ENCODE measurements at regions not wholly inside any gene's neighbourhood (a gene's known extent, or its start where the extent isn't known, plus 50 kb on each side); places are given as distances from the start of the nearest gene placed in this dataset.
A peak's percentile ranks its signal among the peaks of the same experiment; 100 is the strongest.

DNA sequence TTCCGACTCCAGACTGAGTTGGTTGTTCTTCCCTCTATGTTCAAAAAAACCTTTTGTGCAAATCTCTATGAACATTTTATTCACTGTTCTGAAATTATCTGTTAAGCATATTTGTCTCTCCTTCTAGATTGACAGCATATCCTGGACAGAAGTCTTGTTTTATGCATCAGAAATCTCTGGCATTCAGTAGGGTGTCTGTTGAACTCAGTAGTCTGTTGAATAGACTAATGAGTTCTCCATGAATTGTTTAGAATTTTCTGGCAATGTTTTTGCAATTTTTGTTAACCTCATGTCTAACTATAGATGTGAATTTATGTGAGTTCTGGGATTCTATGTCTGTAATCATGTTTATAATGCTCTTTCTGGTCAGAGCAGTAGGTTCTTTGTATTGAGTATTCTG is 222.5 kb upstream of the KCNMB2 start:
- no peak for DNase-seq (ENCODE audit: insufficient read length)
- FAIRE-seq, result no peak
- no peak for TF ChIP-seq POLR2AphosphoS5 (IDR thresholded peaks at IDR 0.05; ENCODE audit: low read depth, low read length)
- TF ChIP-seq TAF1 (IDR thresholded peaks at IDR 0.05; ENCODE audit: borderline replicate concordance, low read depth, low read length), result no peak
- TF ChIP-seq POLR2A (IDR thresholded peaks at IDR 0.05; ENCODE audit: low read depth, low read length), result no peak

DNA sequence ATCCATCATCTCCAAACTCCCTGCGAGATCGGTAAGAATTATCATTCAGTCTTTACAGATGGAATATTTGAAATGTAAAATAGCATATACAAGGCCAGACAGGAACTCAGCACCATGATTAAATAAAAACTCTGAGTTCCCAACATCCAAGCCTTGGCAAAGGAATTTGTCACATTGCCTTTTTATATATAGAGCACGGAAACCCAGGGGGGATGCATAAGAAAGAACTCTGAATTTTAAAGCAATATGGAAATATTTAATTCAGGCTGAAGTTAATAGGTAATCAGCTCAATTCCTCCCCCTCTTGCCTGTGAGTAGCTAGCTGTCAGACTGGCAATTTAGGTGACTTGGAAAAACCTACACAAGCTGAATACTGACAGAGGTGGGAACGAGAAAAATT is 217.9 kb upstream of the KCNMB2 start:
- no peak for TF ChIP-seq POLR2A (IDR thresholded peaks at IDR 0.05; ENCODE audit: low read depth, low read length)
- TF ChIP-seq POLR2AphosphoS5 (IDR thresholded peaks at IDR 0.05; ENCODE audit: low read depth, low read length), result no peak
- no peak for TF ChIP-seq TAF1 (IDR thresholded peaks at IDR 0.05; ENCODE audit: borderline replicate concordance, low read depth, low read length)
- DNase-seq (ENCODE audit: insufficient read length) (no peak), FAIRE-seq (no peak)

DNA sequence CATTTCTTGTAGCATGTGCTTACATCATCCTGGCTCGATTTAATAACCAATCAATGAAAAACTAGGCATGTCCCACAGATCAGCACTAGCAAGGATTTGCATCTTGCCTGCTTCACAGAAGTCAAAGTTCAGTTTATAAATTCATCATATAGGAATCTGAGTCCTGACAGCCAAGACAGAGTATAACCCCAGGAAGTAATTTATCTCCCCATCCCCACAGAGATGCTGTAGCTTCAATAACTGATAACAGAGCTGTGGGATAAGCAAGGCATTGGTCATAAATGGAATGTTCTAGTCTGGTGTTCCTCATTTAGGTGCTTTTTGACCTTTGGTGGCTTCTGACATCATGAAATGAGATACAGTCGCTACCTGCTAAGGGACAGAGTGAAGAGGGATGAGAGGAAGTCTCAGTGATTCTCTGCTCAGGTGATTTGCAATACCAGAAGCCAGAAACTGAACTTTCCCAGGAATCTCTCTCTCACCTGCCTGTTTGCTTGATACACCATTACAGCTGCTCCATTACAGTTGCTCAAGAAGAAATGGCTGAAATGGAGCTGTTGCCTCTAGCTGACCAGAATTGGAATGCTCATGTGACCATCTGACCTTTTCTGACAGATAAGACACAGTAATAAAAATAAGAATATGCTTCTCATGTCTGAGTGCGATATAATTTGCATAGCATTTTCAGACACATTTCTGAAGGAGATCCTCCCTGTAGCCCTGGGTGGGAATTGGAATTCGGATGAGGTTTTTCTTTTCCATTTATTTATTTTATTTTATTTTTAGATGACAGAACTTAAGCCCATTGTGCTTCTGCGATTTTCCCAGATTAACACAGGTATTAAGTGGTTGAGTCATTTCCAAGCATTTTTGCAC is 217.1 kb upstream of the KCNMB2 start:
- no peak for DNase-seq (ENCODE audit: insufficient read length)
- TF ChIP-seq TAF1 (IDR thresholded peaks at IDR 0.05; ENCODE audit: borderline replicate concordance, low read depth, low read length), result no peak
- no peak for TF ChIP-seq POLR2A (IDR thresholded peaks at IDR 0.05; ENCODE audit: low read depth, low read length)
- TF ChIP-seq POLR2AphosphoS5 (IDR thresholded peaks at IDR 0.05; ENCODE audit: low read depth, low read length), result no peak
- no peak for FAIRE-seq

DNA sequence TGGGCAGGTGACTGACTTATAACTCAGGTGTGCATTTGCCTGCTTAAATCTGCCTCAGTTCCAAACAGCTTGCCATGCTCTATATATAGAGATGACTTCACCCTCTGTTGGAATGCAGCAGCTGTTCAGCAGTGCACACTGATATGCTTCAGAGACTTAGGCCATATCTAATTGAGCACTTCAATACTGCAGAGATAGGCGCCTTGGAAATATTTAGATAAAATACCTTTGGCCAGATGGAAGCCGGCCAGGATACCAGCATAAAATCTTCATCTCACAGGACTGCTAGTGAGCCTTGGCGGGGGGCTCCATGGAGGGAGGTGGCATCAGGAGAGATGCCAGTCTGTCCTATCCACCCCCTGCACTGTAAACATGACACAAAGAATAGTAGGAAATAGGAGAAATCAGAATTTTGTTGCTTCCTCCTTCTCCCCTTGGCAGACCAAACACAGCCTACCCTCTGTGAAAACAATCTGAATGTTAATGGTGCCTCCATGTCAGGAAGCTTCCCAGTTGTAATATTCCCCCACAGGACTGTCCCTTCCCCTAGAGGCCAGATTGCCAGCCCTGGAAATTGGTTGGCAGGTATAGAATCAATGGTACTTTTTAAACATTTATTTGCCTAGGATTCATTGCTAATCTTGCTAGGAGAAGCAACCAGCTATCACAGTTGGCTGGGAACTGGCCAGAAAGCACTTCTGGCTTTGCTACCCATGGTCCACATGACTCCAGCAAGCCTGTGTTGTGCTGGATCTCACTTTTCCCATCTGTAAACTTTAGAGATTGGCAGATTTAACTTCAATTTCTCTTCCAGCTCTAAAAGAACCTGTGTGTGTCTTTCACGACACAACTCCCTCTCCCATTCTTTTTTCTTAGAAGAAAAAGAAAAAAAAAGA is 215.5 kb upstream of the KCNMB2 start:
- DNase-seq (ENCODE audit: insufficient read length) (no peak), FAIRE-seq (no peak)
- no peak for TF ChIP-seq POLR2A (IDR thresholded peaks at IDR 0.05; ENCODE audit: low read depth, low read length)
- no peak for TF ChIP-seq POLR2AphosphoS5 (IDR thresholded peaks at IDR 0.05; ENCODE audit: low read depth, low read length)
- no peak for TF ChIP-seq TAF1 (IDR thresholded peaks at IDR 0.05; ENCODE audit: borderline replicate concordance, low read depth, low read length)

DNA sequence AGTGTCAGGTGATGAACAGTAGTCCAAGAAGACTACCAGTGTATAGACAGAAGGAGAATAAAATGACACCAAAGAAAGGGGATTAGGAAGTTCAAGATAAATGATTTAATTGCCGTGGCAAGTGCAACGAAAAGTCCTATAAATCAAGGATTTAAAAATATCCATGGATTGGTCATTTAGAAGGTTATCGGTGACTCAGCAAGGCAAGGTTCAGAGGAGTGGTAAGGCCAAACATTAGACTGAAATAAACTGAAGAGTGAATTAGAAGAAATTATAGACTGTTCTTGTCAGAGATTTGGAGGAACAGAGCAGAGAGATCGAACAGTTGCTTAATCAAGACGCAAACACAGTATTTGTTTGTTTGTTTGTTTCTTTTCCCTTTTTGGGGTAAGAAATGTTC is 211.9 kb upstream of the KCNMB2 start:
- no peak for DNase-seq (ENCODE audit: insufficient read length)
- TF ChIP-seq POLR2A (IDR thresholded peaks at IDR 0.05; ENCODE audit: low read depth, low read length) (no peak), TAF1 (IDR thresholded peaks at IDR 0.05; ENCODE audit: borderline replicate concordance, low read depth, low read length) (no peak), POLR2AphosphoS5 (IDR thresholded peaks at IDR 0.05; ENCODE audit: low read depth, low read length) (no peak)
- no peak for FAIRE-seq

DNA sequence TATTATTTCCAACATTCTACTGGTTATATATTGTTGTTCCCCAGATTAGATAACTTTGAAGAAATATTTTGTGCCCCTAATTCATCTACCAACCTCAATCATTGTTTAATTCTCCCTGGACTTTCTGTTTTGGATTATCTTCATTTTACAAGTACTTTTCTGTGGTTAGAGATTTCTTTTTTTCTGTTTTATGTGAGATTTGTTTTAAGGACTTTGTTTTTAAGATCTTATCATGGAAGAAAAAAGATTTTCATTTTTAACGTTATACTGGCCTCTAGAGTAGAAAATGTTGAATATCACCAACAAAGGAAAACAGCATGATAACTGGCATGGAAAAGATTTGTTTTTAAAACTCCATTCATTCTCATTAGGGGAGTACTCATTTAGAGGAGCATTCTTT is 210.9 kb upstream of the KCNMB2 start:
- FAIRE-seq, result no peak

DNA sequence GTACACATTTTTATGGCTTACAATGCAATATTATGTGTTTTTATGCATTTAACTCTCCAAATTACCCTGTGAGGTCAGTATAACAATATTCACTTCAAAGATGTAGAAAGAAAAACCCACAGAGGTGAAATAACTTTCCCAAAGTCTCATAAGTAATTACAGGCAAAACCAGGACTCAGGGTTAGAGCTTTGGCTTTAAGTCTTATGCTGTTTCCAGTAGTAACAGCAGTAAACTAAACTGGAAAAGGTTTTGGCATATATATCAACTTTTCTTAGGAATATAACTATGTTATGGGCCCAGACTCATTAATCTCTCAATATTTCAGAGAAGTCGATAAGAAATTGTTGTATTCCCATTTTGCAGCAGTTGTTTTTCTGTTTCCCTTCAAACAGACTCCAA is 206.3 kb upstream of the KCNMB2 start:
- FAIRE-seq, result no peak
- DNase-seq (ENCODE audit: insufficient read length), result no peak
- no peak for TF ChIP-seq POLR2A (IDR thresholded peaks at IDR 0.05; ENCODE audit: low read depth, low read length)
- TF ChIP-seq TAF1 (IDR thresholded peaks at IDR 0.05; ENCODE audit: borderline replicate concordance, low read depth, low read length), result no peak

More for the DNA sequence above, 210.9 kb upstream of the KCNMB2 start:
- no peak for DNase-seq (ENCODE audit: insufficient read length)
- TF ChIP-seq POLR2AphosphoS5 (IDR thresholded peaks at IDR 0.05; ENCODE audit: low read depth, low read length) (no peak), TAF1 (IDR thresholded peaks at IDR 0.05; ENCODE audit: borderline replicate concordance, low read depth, low read length) (no peak), POLR2A (IDR thresholded peaks at IDR 0.05; ENCODE audit: low read depth, low read length) (no peak)

DNA sequence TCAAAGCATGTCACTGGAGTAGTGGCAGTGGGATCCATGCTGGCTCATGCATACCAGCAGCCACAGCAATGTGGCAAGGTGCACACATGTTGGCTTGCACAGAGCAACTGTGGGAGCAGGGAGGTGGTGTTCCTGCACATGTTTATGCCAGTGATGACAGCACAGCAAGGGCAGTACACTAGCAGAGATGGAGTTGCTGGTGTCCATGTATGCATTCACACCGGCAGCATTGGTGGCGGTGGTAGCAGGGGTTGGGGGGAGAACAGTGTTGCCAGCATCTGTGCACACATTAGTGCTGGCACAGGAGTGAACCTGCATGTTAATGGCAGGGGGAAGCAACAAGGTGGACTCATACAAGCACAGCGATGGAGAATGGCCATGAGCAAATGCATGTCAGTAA is 202.0 kb upstream of the KCNMB2 start:
- no peak for DNase-seq (ENCODE audit: insufficient read length)
- no peak for FAIRE-seq
- no peak for TF ChIP-seq POLR2AphosphoS5 (IDR thresholded peaks at IDR 0.05; ENCODE audit: low read depth, low read length)
- TF ChIP-seq POLR2A (IDR thresholded peaks at IDR 0.05; ENCODE audit: low read depth, low read length), result no peak
- no peak for TF ChIP-seq TAF1 (IDR thresholded peaks at IDR 0.05; ENCODE audit: borderline replicate concordance, low read depth, low read length)

DNA sequence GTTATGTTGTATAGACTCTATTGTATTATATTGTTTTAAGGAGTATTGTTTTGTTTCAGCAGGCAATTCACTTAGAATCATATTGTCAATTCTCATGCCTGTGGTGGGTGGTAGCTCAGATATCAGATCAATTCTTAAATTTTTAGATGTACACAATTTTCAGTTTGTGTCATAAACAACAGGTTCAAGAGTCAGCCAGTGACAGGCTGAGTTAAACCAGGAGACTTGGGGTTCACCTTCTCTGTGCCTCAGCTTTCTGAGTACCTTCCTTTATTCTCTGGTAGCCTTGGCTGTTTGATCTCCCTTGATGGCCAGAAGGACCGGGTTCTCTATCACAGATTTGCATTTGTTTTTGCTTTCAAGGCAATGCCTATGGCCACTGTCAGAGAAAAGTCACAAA is 199.9 kb upstream of the KCNMB2 start:
- DNase-seq (ENCODE audit: insufficient read length) (no peak), FAIRE-seq (peak; percentile 36)
- TF ChIP-seq POLR2AphosphoS5 (IDR thresholded peaks at IDR 0.05; ENCODE audit: low read depth, low read length) (no peak), POLR2A (IDR thresholded peaks at IDR 0.05; ENCODE audit: low read depth, low read length) (no peak), TAF1 (IDR thresholded peaks at IDR 0.05; ENCODE audit: borderline replicate concordance, low read depth, low read length) (no peak)

DNA sequence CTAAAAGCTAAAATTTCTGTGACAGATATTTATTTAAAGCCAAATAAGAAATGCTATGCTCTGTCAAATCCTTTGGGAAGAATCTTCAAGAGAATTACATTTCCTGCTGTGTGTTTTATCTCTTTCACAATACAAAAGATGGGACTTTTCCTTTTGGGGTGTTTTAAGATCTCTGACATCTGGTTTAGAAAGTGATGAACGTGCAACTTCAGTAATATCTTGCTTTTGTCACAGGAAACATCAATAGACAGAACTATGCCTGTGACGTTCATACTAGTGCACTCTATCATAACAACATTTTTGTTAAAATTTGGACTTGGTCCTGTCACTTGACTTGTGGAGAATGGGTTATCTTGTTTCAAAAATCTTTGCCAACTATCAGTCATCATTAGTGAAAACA is 195.7 kb upstream of the KCNMB2 start:
- TF ChIP-seq POLR2A (IDR thresholded peaks at IDR 0.05; ENCODE audit: low read depth, low read length), result no peak
- TF ChIP-seq TAF1 (IDR thresholded peaks at IDR 0.05; ENCODE audit: borderline replicate concordance, low read depth, low read length), result no peak
- TF ChIP-seq POLR2AphosphoS5 (IDR thresholded peaks at IDR 0.05; ENCODE audit: low read depth, low read length), result no peak
- no peak for FAIRE-seq

DNA sequence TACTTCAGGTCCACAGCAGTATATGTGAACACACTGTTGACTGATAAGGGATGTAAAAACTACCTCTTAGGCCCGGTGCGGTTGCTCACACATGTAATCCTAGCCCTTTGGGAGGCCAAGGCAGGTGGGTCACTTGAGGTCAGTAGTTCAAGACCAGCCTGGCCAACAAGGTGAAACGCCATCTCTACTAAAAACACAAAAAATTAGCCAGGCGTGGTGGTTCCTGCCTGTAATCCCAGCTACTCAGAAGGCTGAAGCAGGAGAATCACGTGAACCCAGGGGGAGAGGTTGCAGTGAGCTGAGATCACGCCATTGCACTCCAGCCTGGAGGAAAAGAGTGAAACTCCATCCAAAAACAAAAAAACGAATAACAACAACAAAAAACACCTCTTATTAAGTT is 194.6 kb upstream of the KCNMB2 start:
- no peak for DNase-seq (ENCODE audit: insufficient read length)
- FAIRE-seq, result no peak
- TF ChIP-seq POLR2AphosphoS5 (IDR thresholded peaks at IDR 0.05; ENCODE audit: low read depth, low read length) (no peak), POLR2A (IDR thresholded peaks at IDR 0.05; ENCODE audit: low read depth, low read length) (no peak), TAF1 (IDR thresholded peaks at IDR 0.05; ENCODE audit: borderline replicate concordance, low read depth, low read length) (no peak)

More for the DNA sequence above, 195.7 kb upstream of the KCNMB2 start:
- no peak for DNase-seq (ENCODE audit: insufficient read length)
